KOPT-K1 (cell line): ENCODE measurements at regions not wholly inside any gene's neighbourhood (a gene's known extent, or its start where the extent isn't known, plus 50 kb on each side); places are given as distances from the start of the nearest gene placed in this dataset.

Experiments
- H3K27ac ChIP-seq: fragments of 200-600 bp; sonication (generic); 2 replicates; pipeline ENCODE4 v1.5.1; 2016; ENCODE audit warnings: antibody characterized with exemption, mild to moderate bottlenecking, low read depth, low read length; ENCODE audit not compliant: poor library complexity, severe bottlenecking
- H3K36me3 ChIP-seq: fragments of 200-600 bp; sonication (generic); 2 replicates; pipeline ENCODE4 v1.5.1; 2017; ENCODE audit warnings: antibody characterized with exemption, mild to moderate bottlenecking, low read length, moderate library complexity; ENCODE audit not compliant: insufficient read depth
- H3K9me3 ChIP-seq: fragments of 200-600 bp; sonication (generic); 2 replicates; pipeline ENCODE4 v1.5.1; 2017; ENCODE audit warnings: antibody characterized with exemption, low read length, mild to moderate bottlenecking; ENCODE audit not compliant: insufficient read depth, poor library complexity, severe bottlenecking

DNA sequence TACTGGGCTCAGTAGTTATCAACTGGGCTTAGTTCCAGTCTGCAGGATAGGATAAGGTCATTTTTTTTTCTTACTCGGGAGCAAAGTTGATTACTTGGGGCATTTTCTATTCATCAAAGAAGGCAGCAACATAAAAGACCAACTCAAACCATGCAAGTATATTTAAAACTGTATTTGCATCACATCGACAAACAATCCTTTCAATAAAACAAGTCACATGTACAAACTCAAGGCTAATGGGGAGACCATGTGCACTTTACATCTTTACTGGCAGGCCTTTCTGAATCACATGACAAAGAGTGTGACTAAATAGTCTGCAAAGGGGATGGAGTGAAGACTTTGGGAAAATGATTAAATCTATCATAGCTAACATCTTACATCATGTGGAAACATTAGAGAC lies 610.4 kb upstream of the BOD1L1 start:
- no peak overlapping the region for H3K27ac ChIP-seq
- H3K36me3 ChIP-seq: no peaks in the 10 kb centered on the region
- H3K9me3 ChIP-seq: no peaks in the 10 kb centered on the region

DNA sequence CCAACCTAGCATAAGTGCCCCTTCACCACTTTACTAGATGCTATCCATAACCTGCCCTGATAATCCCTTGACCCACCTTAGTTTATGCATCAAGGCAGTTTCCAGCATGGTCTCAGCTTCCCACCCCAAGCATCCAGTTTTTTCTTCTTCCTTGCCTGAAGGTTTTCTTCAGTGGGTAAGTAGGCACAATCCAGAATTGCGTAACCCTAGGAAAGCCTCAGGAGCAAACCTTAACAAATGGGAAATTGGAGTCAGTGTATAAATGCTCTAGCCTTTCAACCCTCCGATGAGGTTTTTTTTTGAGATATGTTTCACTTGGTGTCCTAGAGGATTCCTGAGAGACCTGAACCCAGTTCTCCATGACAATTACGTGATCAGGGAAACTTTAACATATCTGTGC lies 614.0 kb upstream of the BOD1L1 start:
- H3K27ac ChIP-seq: no peak overlapping the region
- no peaks in the 10 kb centered on the region for H3K36me3 ChIP-seq
- no peaks in the 10 kb centered on the region for H3K9me3 ChIP-seq

DNA sequence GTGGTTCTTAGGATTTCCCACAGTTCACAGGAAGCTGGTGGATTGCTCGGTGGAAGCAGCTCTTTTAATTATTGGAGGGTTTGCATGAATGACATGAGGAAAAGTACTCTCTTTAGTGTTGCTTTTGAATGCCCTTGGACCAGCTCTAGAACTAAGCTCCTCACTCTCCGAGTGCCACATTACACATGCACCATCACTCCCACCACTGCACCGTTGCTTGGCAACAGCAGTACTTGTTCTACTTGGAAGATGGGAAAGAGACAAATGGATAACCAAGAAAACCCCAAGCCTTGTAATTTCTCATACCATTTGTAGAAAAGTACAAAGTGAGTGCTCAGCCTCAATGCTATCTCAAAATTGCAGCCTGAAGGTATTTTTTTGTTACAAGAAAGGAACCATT lies 620.2 kb upstream of the BOD1L1 start:
- H3K36me3 ChIP-seq: no peaks in the 10 kb centered on the region
- H3K9me3 ChIP-seq: no peaks in the 10 kb centered on the region
- no peak overlapping the region for H3K27ac ChIP-seq

- Histone ChIP-seq H3K36me3 (no peaks in the 10 kb centered on the region), H3K27ac (no peak overlapping the region), H3K9me3 (no peaks in the 10 kb centered on the region)
Measured at GRCh38 chr4:14249226-14249625, 621.7 kb upstream of the BOD1L1 start.

GRCh38 chr4:14254252-14254651 lies 626.7 kb upstream of the BOD1L1 start:
- H3K36me3 ChIP-seq: no peaks in the 10 kb centered on the region
- no peaks in the 10 kb centered on the region for H3K9me3 ChIP-seq
- H3K27ac ChIP-seq: no peak overlapping the region

DNA sequence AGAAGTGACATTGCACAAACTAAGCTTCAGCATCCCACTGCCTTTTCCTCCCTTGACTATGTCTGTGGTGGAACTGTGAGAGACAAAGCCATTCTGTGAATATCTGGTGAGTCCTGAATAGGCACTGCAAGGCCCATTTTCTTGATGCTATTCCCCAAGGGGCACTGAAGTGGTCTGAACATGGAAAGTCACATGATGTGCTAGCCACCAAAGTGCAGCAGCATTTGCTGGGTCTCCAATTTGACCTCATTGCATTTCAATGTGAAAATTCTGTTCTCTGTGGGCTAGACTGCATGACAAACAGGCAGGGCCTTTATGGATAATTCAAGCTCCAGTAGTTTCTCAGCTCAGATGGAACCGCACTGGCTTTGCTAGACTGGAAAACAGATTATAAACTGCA lies 627.4 kb upstream of the BOD1L1 start:
- Histone ChIP-seq H3K36me3 (no peaks in the 10 kb centered on the region), H3K9me3 (no peaks in the 10 kb centered on the region), H3K27ac (no peak overlapping the region)

DNA sequence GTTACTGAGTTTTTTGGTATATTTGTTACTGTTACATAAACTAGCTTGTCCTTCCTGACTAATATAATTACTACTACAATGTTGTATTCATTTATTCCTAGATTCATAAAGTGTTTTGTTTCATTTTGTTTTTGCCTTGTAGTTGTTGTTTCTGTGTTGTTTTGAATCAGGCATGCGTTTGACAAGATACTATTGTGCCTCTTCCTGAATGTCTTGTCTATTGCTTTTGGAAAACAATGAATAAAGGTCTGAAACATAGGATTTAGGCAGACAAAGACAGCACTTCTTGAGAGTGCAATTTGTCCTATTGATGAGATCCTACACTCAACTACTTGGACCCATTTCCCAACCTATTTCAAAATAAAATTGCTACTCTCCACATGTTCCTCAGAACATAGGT lies 630.4 kb upstream of the BOD1L1 start:
- no peaks in the 10 kb centered on the region for H3K9me3 ChIP-seq
- no peak overlapping the region for H3K27ac ChIP-seq

DNA sequence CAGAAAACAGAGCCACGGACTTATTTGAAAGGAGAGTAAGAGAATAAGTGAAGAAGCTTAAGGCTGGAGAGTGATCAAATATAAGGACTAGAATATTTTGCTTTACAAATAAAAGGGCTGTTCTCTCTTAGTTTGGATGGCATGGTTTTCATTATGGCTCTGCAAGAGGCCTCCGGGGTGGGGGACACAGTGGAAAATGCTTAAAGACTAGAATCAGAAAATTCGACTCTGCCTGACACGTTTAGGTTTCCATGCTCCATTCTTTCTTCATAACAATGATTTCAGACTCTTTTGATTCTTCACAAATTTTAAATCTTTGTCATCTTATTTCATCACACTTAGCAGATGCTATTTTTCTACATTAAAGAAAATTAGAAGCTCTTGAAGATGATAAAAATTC lies 632.4 kb upstream of the BOD1L1 start:
- Histone ChIP-seq H3K9me3 (no peaks in the 10 kb centered on the region), H3K27ac (no peak overlapping the region), H3K36me3 (no peaks in the 10 kb centered on the region)

More for the DNA sequence above, 630.4 kb upstream of the BOD1L1 start:
- no peaks in the 10 kb centered on the region for H3K36me3 ChIP-seq

DNA sequence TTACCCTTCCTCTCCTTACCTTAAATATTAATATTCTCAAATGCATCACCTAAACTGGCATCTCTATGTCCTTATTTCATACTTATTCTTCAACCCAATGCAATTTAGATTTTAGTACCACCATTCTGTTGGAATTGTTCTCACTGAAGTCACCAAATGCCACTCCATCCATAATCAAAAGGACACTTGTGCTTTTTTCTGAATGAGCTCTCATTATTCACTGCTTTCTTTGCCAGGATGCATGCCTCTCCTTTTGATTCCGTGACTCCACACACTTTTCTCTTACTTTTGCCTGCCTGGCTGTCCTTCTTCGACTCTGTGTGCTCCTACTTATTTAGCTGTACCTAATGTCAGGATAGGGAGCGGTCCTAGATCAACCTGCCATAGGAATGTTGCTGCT lies 633.1 kb upstream of the BOD1L1 start:
- H3K9me3 ChIP-seq: no peaks in the 10 kb centered on the region
- H3K36me3 ChIP-seq: no peaks in the 10 kb centered on the region
- no peak overlapping the region for H3K27ac ChIP-seq

DNA sequence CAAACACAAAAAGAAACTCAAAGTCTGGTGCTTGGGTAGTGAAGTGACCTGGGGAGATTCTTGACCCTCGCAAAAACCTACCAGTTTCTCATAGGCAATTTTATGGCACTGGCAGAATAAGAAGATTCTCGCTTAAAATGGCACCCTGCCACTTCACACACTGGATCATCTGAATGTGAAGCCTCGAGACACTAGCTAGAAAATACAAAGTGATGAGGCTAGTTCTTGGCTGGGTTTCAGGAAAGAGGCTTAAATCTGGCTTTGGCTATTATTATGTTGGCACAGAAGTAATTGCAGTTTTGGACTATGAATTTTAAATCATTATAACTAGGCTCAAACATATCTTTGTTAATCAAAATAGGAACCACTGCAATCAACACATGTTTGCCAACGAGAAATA lies 634.7 kb upstream of the BOD1L1 start:
- H3K36me3 ChIP-seq: no peaks in the 10 kb centered on the region
- no peaks in the 10 kb centered on the region for H3K9me3 ChIP-seq
- no peak overlapping the region for H3K27ac ChIP-seq

DNA sequence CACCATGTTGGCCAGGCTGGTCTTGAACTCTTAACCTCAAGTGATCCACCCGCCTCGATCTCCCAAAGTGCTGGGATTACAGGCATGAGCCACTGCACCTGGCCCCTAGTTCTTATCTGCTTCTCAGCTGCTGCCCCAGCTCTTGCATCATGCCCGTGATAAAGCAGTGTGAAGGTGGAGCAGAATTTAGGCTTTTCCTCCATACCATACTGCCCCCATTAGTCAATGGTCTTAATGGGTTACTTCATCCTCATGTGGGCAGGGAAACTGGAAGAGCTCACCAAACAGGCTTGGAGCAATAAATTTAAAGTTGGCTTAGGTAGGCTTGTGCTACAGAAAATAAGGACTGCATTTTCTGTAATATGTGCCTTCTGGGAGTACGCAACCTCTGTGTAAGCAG lies 636.9 kb upstream of the BOD1L1 start:
- H3K36me3 ChIP-seq: no peaks in the 10 kb centered on the region
- H3K9me3 ChIP-seq: no peaks in the 10 kb centered on the region
- no peak overlapping the region for H3K27ac ChIP-seq

- Histone ChIP-seq H3K9me3 (no peaks in the 10 kb centered on the region), H3K36me3 (no peaks in the 10 kb centered on the region), H3K27ac (no peak overlapping the region)
Measured at GRCh38 chr4:14265651-14266050, 638.1 kb upstream of the BOD1L1 start.

GRCh38 chr4:14267373-14268060 lies 640.0 kb upstream of the BOD1L1 start:
- no peak overlapping the region for H3K27ac ChIP-seq
- H3K9me3 ChIP-seq: no peaks in the 10 kb centered on the region
- H3K36me3 ChIP-seq: no peaks in the 10 kb centered on the region

DNA sequence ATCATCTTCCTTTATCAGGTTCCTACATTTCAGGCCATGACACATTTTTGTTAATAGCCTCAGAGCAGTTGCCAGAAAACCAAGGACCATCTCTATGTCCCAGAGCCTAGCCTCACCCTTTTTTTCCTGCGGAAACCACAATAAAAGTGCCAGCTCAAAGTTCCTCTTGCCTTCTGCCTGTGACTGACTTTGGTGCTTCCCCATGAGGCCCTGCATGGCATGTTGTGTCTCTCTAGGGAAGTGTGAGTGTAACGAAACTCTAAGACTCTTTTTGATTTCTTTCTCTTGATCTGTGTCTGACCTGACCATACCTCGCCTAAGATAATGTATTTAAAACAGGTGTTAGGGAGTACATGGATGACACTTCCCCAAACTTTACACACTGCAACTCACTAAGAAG lies 642.3 kb upstream of the BOD1L1 start:
- Histone ChIP-seq H3K36me3 (no peaks in the 10 kb centered on the region), H3K9me3 (no peaks in the 10 kb centered on the region), H3K27ac (no peak overlapping the region)

- H3K36me3 ChIP-seq: no peaks in the 10 kb centered on the region
- H3K9me3 ChIP-seq: no peaks in the 10 kb centered on the region
- H3K27ac ChIP-seq: no peak overlapping the region
Measured at GRCh38 chr4:14272206-14272605, 644.7 kb upstream of the BOD1L1 start.

- Histone ChIP-seq H3K27ac (no peak overlapping the region), H3K36me3 (no peaks in the 10 kb centered on the region), H3K9me3 (no peaks in the 10 kb centered on the region)
Measured at GRCh38 chr4:14277505-14277904, 650.0 kb upstream of the BOD1L1 start.
